ENCODE measurements at regions not wholly inside any gene's neighbourhood (a gene's known extent, or its start where the extent isn't known, plus 50 kb on each side); places are given as distances from the start of the nearest gene placed in this dataset.
A peak's percentile ranks its signal among the peaks of the same experiment; 100 is the strongest.

- H3K27ac ChIP-seq = no peak overlapping the region
- peak in 1 of 2 donors; percentile 46 for ATAC-seq (ENCODE audit: low FRiP score in 2 of 2)
- H3K27me3 ChIP-seq = no peaks in the 10 kb centered on the region
- DNase-seq = no peak
- TF ChIP-seq POLR2AphosphoS5 (IDR thresholded peaks at IDR 0.05) = no peak
- no peak for TF ChIP-seq POLR2A (IDR thresholded peaks at IDR 0.05)
- no peak for TF ChIP-seq EP300 (IDR thresholded peaks at IDR 0.05)
- no peak for TF ChIP-seq CTCF (IDR thresholded peaks at IDR 0.05)
- H3K4me1 ChIP-seq = no peaks in the 10 kb centered on the region
- 63 to 66% methylated on average over 2 to 3 of the region's 3 CpGs for WGBS, 2 donors
- H3K4me3 ChIP-seq = no peak overlapping the region
- H3K36me3 ChIP-seq = no peaks in the 10 kb centered on the region
- H3K9me3 ChIP-seq = no peaks in the 10 kb centered on the region
Measured at GRCh38 chr13:46498650-46499049, 54.3 kb upstream of the LRCH1 start.

GRCh38 chr13:46496086-46496485, 56.9 kb upstream of the LRCH1 start:
- Histone ChIP-seq H3K9me3 (no peaks in the 10 kb centered on the region), H3K27ac (no peak overlapping the region), H3K4me1 (no peaks in the 10 kb centered on the region), H3K4me3 (no peak overlapping the region), H3K36me3 (no peaks in the 10 kb centered on the region), H3K27me3 (no peaks in the 10 kb centered on the region)
- DNase-seq (no peak), ATAC-seq (ENCODE audit: low FRiP score in 2 of 2) (no peak)
- 92 to 95% methylated on average over 4 of the region's 4 CpGs for WGBS, 2 donors
- TF ChIP-seq POLR2A (IDR thresholded peaks at IDR 0.05) (no peak), EP300 (IDR thresholded peaks at IDR 0.05) (no peak), CTCF (IDR thresholded peaks at IDR 0.05) (no peak), POLR2AphosphoS5 (IDR thresholded peaks at IDR 0.05) (no peak)

- TF ChIP-seq CTCF (IDR thresholded peaks at IDR 0.05) (no peak), POLR2A (IDR thresholded peaks at IDR 0.05) (no peak), EP300 (IDR thresholded peaks at IDR 0.05) (no peak), POLR2AphosphoS5 (IDR thresholded peaks at IDR 0.05) (no peak)
- H3K27ac ChIP-seq = no peak overlapping the region
- H3K27me3 ChIP-seq = no peaks in the 10 kb centered on the region
- WGBS, 2 donors = 84 to 88% methylated on average over 4 of the region's 4 CpGs
- DNase-seq (no peak), ATAC-seq (ENCODE audit: low FRiP score in 2 of 2) (no peak)
- H3K4me3 ChIP-seq = no peak overlapping the region
- no peaks in the 10 kb centered on the region for H3K4me1 ChIP-seq
- H3K36me3 ChIP-seq = no peaks in the 10 kb centered on the region
- no peaks in the 10 kb centered on the region for H3K9me3 ChIP-seq
Measured at GRCh38 chr13:46495651-46496050, 57.3 kb upstream of the LRCH1 start.

- ATAC-seq (ENCODE audit: low FRiP score in 2 of 2) (no peak), DNase-seq (no peak)
- Histone ChIP-seq H3K36me3 (no peaks in the 10 kb centered on the region), H3K9me3 (no peaks in the 10 kb centered on the region), H3K27me3 (no peaks in the 10 kb centered on the region), H3K4me3 (no peak overlapping the region), H3K4me1 (peaks cover 0 to 2% (median 0%) of the 10 kb centered on the region in 4 donors), H3K27ac (no peak overlapping the region)
- TF ChIP-seq POLR2A (IDR thresholded peaks at IDR 0.05) = no peak
- no peak for TF ChIP-seq POLR2AphosphoS5 (IDR thresholded peaks at IDR 0.05)
- no peak for TF ChIP-seq CTCF (IDR thresholded peaks at IDR 0.05)
- TF ChIP-seq EP300 (IDR thresholded peaks at IDR 0.05) = no peak
Measured at GRCh38 chr13:46495066-46495465, 57.9 kb upstream of the LRCH1 start.

- WGBS, 2 donors = 0 to 7% methylated on average over 1 of the region's 1 CpG
- TF ChIP-seq CTCF (IDR thresholded peaks at IDR 0.05) = peak in 5 of 6 experiments; percentile 24 to 51 (median 50)
- TF ChIP-seq POLR2A (IDR thresholded peaks at IDR 0.05) = no peak
- no peak for DNase-seq
- no peaks in the 10 kb centered on the region for H3K36me3 ChIP-seq
- H3K9me3 ChIP-seq = no peaks in the 10 kb centered on the region
- no peak overlapping the region for H3K27ac ChIP-seq
- peak in 1 of 2 donors; percentile 46 for ATAC-seq (ENCODE audit: low FRiP score in 2 of 2)
- H3K4me3 ChIP-seq = no peak overlapping the region
- H3K4me1 ChIP-seq = peaks cover 0 to 4% (median 0%) of the 10 kb centered on the region in 4 donors
- no peaks in the 10 kb centered on the region for H3K27me3 ChIP-seq
Measured at GRCh38 chr13:46492946-46493345, 60.0 kb upstream of the LRCH1 start.

Measured in upper lobe of left lung (tissue), 6 donors.